NCI-H774 (cell line): ENCODE measurements at regions not wholly inside any gene's neighbourhood (a gene's known extent, or its start where the extent isn't known, plus 50 kb on each side); places are given as distances from the start of the nearest gene placed in this dataset.

ENCODE experiments used
- DNase-seq: peaks from one replicate; lab custom pipeline; 2025; lab: John Stamatoyannopoulos, UW

GRCh38 chr4:184310171-184310567, 92.5 kb upstream of the ENPP6 start:
- no peak for DNase-seq

GRCh38 chr4:184309241-184310170, 91.8 kb upstream of the ENPP6 start:
- DNase-seq: no peak

- no peak for DNase-seq
Measured at GRCh38 chr4:184306949-184307348, 89.3 kb upstream of the ENPP6 start.

GRCh38 chr4:184306470-184306869, 88.8 kb upstream of the ENPP6 start:
- DNase-seq: no peak

GRCh38 chr4:184300816-184301215, 83.1 kb upstream of the ENPP6 start:
- no peak for DNase-seq

GRCh38 chr4:184298254-184298653, 80.6 kb upstream of the ENPP6 start:
- DNase-seq: no peak

- DNase-seq: no peak
Measured at GRCh38 chr4:184295206-184295605, 77.5 kb upstream of the ENPP6 start.

- no peak for DNase-seq
Measured at GRCh38 chr4:184294606-184295133, 77.0 kb upstream of the ENPP6 start.

GRCh38 chr4:184293552-184293951, 75.9 kb upstream of the ENPP6 start:
- peak; percentile 40 for DNase-seq

GRCh38 chr4:184292877-184293276, 75.2 kb upstream of the ENPP6 start:
- no peak for DNase-seq

GRCh38 chr4:184292465-184292867, 74.8 kb upstream of the ENPP6 start:
- DNase-seq: no peak

- no peak for DNase-seq
Measured at GRCh38 chr4:184289179-184289535, 71.5 kb upstream of the ENPP6 start.

- DNase-seq: no peak
Measured at GRCh38 chr4:184288451-184289178, 70.9 kb upstream of the ENPP6 start.

- no peak for DNase-seq
Measured at GRCh38 chr4:184287697-184288255, 70.1 kb upstream of the ENPP6 start.

GRCh38 chr4:184286358-184286757, 68.7 kb upstream of the ENPP6 start:
- no peak for DNase-seq

GRCh38 chr4:184284742-184285141, 67.1 kb upstream of the ENPP6 start:
- no peak for DNase-seq

GRCh38 chr4:184284336-184284690, 66.6 kb upstream of the ENPP6 start:
- no peak for DNase-seq

- DNase-seq: no peak
Measured at GRCh38 chr4:184283659-184284335, 66.1 kb upstream of the ENPP6 start.

- DNase-seq: no peak
Measured at GRCh38 chr4:184282895-184283654, 65.4 kb upstream of the ENPP6 start.

GRCh38 chr4:184282251-184282713, 64.6 kb upstream of the ENPP6 start:
- DNase-seq: no peak
